SKM-1 treated with dmso at 0.1 percent for 144 hours (cell line): ENCODE measurements at regions not wholly inside any gene's neighbourhood (a gene's known extent, or its start where the extent isn't known, plus 50 kb on each side); places are given as distances from the start of the nearest gene placed in this dataset.
A peak's percentile ranks its signal among the peaks of the same experiment; 100 is the strongest.
"Not testable (repeated sequence)": the region's sequence is repeated elsewhere in the genome, so short reads cannot be mapped to it uniquely, and the experiment has no call there.

ENCODE experiments used
- DNase-seq: peaks from one replicate; lab custom pipeline; 2025; ENCODE audit not compliant: unreplicated experiment; lab: John Stamatoyannopoulos, UW

DNA sequence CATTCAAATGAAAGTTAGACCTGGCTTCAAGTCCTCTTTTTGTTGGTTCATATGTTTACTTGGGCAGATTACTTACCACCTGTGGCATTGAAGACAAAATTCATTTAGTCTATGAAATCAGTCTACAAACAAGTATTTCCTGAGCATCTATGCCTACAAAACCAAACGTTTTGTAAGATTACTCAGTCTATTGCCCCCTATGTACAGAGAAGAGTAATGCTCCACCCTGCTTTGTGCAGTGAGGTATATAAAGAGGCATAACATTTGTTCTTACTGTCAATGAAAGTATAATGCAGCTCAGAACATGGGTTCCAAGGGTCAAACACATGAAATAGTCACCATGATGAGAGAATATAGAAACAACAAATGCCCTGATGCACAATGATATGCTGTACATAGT lies 580.7 kb downstream of the KIF4B start:
- DNase-seq = no peak

DNA sequence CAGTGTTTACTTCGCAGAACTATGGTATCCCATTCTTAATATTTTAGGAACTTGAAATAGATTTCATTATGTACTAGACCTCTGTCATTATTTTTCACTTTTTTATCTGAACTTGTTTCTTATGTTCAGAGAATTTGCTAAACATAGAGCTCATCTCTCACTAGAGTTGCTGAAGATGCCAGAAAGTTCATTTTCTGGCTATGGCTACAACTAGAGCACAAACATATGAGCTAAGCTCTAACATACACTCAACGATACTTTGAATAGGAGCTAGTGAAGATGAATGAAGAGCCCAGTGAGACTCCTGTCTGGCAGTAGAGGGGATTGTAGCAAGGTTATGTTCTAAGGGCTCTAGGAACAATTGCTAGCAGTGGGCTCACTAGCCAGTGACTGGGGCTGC lies 582.2 kb downstream of the KIF4B start:
- no peak for DNase-seq

GRCh38 chr5:155598552-155598951 lies 585.0 kb downstream of the KIF4B start:
- no peak for DNase-seq

DNA sequence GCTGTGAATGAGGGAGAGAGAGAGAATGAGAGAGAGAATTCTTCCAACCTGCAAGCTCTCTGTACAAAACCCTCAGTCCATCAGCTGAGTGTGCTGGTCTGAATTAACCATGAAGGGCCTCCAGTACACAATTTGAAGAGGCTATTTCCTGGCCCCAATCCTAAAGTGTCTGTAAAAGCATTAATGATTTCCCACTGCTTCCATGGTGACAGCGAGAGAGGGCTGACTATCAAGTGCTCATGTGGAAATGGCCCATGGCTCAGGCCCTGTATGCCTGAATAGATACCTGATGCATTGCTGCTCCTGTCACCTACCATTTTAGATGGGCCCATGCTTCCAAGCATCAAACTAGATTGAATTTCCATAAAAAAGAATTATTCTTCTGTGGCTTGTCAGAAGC lies 592.4 kb downstream of the KIF4B start:
- DNase-seq = no peak

DNA sequence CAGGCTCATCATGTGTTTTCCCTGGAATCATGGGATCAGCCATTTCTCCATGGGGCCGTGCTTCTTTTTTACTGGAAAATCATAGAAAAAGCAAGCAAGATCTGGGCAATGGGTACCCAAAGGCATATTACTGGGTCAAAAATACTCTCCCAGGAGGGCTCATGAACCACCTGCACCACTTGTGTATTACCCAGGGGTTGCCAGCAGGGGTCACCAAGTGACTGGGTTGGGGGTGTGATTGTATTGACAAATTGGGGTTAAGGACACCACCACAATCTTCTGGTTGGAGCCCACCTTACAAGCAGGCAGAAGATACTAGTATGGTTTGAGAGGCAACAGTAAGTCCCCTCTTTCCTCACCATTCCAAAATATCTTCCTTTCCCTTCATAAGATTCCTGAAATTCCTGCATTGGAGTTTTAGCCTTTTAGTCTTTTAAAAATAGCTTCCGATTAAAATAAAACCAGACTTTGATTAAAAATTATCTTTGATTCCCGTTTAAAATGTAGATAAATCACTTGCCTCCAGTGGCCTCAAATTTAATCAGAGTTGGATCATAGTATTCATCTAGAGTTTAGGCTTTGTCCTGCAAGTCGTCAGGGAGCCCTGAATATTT lies 603.3 kb downstream of the KIF4B start:
- DNase-seq = peak; percentile 15

- DNase-seq = no peak
Measured at GRCh38 chr5:155619688-155620087, 606.1 kb downstream of the KIF4B start.

DNA sequence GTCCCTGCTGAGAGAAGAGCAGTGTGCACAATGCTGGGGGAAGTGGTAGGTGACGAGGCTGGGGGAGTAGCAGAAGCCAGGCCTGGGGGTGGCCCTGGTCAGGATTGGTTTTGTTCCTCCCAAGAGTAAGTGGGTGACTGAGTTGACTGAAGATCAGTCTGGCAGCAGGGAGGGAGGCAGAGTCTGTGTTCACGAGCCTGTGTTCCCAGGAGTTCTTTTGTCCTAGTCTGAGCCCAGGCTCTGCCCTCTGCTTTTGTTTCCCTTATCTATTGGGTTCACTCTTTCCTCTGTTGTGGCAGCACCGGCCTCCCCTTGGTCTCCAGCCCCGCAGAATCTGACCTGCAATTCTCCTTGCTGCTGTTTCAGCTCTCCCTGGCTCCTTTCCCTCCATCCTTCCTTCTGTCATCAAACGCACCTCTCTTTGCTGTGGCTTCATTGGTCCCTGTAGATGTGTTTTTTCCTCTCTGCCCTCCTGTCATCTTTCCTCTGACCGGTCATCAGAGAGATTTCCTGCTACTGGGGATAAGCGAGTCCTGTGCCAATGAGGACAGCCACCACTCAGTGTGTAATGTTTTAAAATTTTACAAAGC lies 607.4 kb downstream of the KIF4B start:
- no peak for DNase-seq

DNA sequence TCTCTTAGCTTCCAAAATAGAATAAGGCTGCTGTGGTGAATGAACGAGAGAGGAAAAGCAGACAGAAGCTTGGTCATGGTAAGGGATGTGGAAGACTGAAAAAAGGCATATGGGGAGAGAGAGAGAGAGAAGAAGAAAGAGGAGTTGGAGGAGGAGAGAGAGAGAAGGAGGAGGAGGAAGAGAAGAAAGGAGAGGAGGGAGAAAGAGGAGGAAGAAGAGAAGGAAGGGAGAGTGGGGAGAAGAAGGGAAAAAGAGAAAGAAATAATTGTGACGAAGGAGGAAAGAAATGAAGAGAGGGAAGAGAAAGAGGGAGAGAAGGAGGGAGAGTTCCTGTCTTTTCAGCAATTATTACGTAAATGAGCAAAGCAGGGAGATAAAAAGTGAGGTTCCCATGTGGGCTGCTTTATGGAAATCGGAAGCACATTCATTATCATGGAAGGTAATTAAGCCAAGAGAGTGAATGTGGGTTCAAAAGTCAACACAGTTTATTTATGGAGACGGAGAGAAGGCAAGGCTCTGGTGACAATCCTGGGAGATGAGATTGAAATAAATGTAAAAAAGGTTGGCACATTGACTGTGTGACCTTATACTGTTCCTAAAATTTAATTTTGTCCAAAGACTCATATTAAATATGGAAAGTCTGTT lies 611.2 kb downstream of the KIF4B start:
- DNase-seq = no peak

- DNase-seq = no peak
Measured at GRCh38 chr5:155625315-155625714, 611.8 kb downstream of the KIF4B start.

- DNase-seq = no peak
Measured at GRCh38 chr5:155625897-155626543, 612.5 kb downstream of the KIF4B start.

DNA sequence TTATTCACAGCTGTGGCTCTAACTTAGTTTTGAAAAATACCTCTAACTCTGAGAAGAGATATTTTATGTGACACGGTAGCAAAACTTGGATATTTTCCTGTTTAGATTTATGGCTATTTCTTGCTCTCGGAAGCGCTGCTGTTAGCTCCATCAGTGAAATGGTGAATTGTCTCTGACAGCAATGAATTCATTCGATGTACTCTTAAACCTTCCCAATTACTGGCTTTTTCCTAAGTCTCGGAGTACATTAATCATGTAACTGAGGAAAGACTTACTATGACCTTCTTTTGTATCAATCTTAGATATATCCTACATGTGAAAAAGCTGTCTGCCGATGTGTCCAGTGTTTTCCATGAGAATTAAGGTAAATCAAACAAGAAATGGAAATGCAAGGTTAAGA lies 613.0 kb downstream of the KIF4B start:
- no peak for DNase-seq

GRCh38 chr5:155628346-155628745 lies 614.8 kb downstream of the KIF4B start:
- DNase-seq = no peak

- no peak for DNase-seq
Measured at GRCh38 chr5:155629597-155629996, 616.0 kb downstream of the KIF4B start.

DNA sequence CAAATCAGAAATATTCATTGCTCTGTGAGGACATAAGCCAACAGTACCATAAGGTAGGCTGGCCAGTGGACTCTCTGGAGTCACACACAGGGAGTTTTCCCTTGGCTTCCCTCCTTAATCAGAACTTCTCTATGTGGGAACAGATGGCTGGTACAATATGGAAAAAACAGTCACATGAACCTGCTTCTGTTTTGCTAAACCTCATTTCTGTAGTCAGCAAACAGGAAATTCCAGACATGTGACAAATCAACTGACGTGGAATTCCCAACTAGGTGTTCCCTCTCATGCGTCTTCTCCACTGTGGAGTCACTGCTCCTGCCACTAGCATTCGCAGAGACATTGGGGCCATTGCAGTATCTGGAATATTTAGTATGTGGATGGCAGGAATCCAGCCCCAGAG lies 617.6 kb downstream of the KIF4B start:
- DNase-seq = no peak

DNA sequence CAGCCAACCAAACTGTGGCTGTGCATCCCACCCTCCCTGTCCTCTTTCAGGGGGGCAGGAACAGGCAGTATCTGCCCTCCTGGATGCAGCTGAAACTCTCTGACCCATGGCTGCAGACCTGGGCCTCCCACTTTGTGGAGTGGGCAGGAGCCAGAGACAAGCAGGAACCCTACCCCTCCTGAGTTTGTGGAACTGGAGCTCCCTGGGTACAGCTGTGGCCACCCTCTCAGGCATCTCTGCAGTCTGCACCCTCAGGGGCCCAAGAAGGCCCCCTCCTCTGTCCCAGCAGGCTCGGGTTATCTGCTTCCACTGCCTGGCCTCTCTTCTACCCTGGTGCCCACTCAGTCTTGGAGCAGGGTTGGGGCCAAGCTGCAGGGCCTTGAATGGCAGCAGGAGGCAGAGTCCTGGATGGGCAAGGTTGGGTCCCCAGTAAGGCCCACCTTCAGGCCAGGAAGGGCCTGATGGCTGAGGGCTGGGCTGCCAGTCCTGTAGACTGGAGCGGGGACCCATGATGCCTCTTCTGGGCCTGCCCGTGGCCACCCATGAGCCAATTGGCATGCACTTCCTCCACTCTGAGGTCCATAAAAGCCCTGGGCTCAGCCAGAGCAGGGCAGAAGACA lies 619.9 kb downstream of the KIF4B start:
- DNase-seq = no peak

DNA sequence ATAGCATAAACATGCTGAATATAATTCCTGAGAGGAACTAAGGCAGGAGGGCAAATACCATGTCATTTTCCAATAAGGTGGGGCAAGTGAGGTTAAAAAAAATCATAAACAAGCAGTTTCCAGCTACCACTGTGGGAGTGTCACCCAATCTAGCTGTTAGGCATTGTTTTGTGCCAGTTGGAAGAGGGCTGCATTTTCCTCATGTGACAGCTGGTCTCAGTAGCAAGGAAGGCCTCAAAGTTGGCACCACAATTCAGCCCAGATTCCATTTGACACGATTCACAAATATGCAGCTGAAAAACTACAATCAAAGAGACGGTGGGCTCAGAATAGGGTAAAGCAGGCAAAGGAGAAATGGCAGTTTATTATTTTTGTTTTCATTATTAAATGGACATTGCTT lies 636.1 kb downstream of the KIF4B start:
- no peak for DNase-seq

- DNase-seq = no peak
Measured at GRCh38 chr5:155655569-155655968, 642.0 kb downstream of the KIF4B start.

- no peak for DNase-seq
Measured at GRCh38 chr5:155661859-155662258, 648.3 kb downstream of the KIF4B start.

GRCh38 chr5:155665361-155665760 lies 651.8 kb downstream of the KIF4B start:
- DNase-seq = no peak

- not testable (repeated sequence) for DNase-seq
Measured at GRCh38 chr5:155672001-155672400, 655.0 kb upstream of the SGCD start.

DNA sequence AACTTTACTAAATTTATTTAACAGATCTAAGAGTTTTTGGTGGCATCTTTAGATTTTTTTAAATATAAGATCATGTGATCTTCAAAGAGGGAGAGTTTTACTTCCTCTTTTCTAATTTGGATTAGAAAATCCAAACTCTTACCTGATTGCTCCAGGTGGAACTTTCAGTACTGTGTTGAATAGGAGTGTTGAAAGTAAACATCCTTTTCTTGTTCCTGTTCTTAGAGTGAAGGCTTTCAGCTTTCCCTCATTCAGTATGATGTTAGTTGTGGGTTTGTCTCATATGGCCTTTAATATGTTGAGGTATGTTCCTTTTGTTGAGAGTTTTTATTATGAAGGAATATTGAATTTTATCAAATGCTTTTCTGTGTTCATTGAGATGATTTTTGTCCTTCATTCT lies 650.0 kb upstream of the SGCD start:
- DNase-seq = no peak

- DNase-seq = no peak
Measured at GRCh38 chr5:155678371-155678770, 648.6 kb upstream of the SGCD start.
